NT2/D1 (cell line): ENCODE measurements at regions not wholly inside any gene's neighbourhood (a gene's known extent, or its start where the extent isn't known, plus 50 kb on each side); places are given as distances from the start of the nearest gene placed in this dataset.

ENCODE experiments used
- SUZ12 ChIP-seq: IDR thresholded peaks from 2 replicates; pipeline ENCODE4 v1.6.1; 2011; ENCODE audit not compliant: insufficient read length, insufficient read depth; ENCODE audit errors: extremely low read depth
- YY1 ChIP-seq: IDR thresholded peaks from 2 replicates; pipeline ENCODE4 v1.6.1; 2011; ENCODE audit not compliant: insufficient read length, insufficient read depth
- ZNF274 ChIP-seq: IDR thresholded peaks from 2 replicates; pipeline ENCODE4 v1.6.1; 2011; ENCODE audit warnings: mild to moderate bottlenecking, low read depth, low read length

- TF ChIP-seq YY1: no peak
- TF ChIP-seq SUZ12: no peak
- TF ChIP-seq ZNF274: no peak
Observed at GRCh38 chr5:173532689-173533250, 83.7 kb downstream of the BOD1 start.
